ENCODE measurements at regions not wholly inside any gene's neighbourhood (a gene's known extent, or its start where the extent isn't known, plus 50 kb on each side); places are given as distances from the start of the nearest gene placed in this dataset.

GRCh38 chr5:124689653-124690052 lies 56.8 kb downstream of the ZNF608 start (continued):
- TF ChIP-seq MAX (IDR thresholded peaks at IDR 0.05) = no peak
- no peak for TF ChIP-seq RXRA (IDR thresholded peaks at IDR 0.05; ENCODE audit: insufficient read depth, low read depth, low read length)

All from H1 (cell line).